Activated CD4-positive, alpha-beta T cell treated with anti-CD3 and anti-CD28 coated beads, Interleukin-2, amount 50 U/mL, for 16 hours (primary cell): ENCODE measurements at regions not wholly inside any gene's neighbourhood (a gene's known extent, or its start where the extent isn't known, plus 50 kb on each side); places are given as distances from the start of the nearest gene placed in this dataset.

Experiments
- DNase-seq: peaks from one replicate; pipeline ENCODE4 v3.0.0-alpha.2; 2020

DNA sequence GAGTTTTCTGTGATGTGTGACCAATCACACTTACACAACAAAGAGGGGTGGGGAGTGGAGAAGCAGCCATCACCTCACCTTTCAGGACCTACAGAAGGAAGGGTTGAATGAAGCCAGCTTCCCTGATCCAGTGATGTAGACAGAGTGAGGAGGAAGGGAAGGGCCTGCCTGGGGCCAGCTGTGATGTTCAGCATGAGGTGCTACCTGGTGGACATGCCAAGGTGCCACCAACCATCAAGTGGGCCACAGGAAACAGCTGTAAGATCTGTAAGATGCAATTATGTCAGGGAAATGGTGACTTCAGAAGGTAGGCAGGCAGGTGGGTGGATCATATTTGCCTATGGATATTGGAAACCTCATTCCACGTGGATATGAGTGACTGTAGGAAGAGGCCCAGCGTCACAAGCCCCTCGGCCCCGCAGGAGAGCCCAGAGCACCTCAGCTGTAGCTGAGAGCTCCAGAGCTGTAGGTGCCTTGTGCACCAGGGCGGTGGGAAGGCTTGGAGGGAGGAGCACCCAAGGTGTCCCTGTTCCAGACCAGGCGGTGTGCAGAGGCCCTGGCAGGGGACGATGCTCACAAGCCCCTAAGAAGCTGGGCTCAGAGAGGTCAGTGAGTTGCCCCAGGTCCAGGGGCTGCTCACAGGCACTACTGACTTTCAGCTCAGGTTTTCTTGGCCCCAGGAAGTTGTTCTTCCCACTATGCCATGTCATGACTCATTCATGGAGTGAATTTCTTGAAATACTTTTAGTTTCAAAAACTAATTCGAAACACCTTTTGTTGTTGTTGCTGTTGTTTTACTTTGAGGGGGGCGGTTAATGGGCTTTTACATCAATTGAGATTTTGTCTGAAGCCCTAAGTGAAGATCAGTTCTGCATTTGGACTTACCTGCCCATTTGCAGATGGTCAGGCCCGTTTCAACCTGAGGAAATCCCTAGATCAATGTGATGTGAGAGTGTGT is 94.2 kb upstream of the ALDH1A3 start:
- no peak for DNase-seq

DNA sequence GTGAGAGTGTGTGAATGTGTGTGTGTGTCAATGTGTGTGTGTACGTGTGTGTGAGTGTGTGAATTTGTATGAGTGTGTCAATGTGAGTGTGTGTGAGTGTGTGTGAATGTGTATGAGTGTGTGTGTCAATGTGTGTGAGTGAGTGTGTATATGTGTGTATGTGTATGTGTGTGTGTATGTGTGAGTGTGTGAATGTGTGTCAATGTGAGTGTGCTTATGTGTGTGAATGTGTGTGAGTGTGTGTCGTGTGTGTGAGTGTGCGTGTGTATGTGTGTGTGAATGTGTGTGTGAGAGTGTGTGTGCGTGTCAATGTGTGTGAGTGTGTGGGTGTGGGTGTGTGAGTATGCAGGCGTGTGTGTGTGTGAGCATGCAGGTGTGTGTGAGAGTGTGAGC is 93.5 kb upstream of the ALDH1A3 start:
- DNase-seq, result no peak

DNA sequence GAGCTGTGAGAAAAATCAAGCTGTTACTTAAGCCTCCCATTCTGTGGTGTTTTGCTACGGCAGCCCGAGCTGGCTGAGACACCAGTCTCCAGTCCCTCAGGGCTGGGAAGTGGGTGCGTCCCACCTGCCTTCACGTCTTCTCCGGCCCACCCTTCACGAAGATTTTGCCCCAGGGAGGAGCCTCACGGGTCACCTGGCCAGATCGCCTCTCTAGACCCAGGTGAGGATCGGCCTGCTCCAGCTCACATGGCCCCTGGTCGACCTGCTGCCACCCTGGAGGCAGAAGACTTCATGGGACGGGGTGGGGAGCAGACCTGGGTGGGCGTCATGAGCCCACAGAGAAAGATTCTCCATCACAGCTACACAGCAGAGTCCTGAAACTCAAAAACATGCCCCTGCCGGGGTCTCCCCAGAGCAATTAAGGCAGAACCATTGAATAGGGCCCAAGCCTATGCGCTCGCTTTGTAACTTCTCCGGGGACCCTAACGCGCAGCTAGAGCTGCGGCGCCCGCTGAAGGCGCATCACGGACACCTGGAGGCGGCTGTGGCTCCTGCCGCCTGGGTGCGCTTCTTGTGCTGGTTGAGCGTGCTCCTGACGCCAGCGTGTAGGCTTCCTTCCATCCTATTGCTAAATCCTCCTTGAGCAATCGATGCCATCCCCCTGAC is 92.6 kb upstream of the ALDH1A3 start:
- no peak for DNase-seq

DNA sequence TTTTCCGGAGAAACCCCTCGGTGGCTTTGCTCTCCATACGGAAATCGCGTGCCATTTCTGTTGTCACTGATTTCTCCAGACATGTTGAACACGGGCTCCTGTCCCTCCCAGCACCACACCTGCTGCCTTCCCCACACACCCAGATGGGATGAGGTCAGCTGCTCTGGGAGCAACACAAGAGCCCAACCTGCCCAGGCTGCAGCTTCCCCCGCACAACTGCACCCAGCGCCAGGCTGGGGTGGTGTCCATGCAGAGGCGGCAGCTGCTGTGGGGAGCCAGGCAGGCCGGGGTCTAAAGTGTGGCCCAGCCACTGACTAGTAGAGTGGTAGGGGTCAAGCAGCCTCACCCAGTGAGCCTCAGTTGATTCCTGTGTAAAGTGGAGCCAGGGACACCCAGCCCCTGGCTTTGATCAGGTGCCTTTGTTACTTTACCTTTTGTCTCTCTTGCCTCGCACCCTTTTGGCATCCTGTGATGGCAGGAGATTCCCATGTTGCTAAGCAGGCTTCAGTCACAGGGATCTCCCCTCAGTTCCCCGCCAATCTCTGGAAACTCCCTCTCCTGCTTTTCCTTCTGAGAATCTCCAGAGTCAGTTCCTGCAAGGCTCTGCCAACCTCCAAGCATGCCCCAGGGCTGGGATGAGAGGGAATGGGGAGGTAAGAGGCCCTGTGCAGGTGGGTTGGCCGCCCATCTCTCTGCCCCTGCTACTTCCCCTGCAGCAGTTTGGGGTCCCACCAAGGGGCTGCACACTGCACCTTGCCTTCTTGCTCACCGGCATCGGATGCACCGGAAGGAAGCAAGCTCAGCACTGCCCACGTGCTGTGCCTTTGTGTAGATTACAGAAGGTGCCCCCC is 91.8 kb upstream of the ALDH1A3 start:
- DNase-seq, result no peak

DNA sequence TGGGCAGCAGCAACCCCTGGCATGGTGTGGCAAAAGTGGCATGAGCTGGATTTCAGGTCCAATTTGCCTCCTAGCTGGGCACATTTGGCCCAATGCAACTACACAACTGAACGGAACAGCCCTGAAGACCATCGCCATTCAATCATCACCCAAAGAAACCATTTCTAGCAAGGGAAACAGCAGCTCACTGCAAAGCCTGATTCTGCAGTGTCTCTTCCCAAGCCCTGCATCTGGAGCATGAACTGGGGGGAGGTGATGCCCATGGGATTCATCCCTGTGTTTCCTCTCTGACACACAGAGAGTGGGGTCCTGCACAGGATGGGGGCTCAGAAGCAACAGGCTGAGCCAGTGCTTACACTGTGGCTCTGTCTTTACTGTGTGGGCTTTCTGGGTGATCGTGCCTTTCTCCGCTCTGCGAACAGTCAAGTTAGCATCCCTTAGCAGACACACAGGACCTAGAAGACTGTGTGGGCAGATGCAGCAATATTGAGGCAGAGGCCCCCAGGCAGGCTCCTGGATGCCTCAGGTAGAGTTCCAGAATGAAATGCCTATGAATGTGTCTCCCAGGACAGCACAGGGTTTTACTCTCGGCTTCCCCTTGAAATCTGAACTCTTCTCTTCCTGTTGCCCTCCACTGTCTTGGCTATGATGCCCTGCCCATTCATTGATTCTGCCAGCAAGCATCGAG is 91.1 kb upstream of the ALDH1A3 start:
- DNase-seq, result no peak

DNA sequence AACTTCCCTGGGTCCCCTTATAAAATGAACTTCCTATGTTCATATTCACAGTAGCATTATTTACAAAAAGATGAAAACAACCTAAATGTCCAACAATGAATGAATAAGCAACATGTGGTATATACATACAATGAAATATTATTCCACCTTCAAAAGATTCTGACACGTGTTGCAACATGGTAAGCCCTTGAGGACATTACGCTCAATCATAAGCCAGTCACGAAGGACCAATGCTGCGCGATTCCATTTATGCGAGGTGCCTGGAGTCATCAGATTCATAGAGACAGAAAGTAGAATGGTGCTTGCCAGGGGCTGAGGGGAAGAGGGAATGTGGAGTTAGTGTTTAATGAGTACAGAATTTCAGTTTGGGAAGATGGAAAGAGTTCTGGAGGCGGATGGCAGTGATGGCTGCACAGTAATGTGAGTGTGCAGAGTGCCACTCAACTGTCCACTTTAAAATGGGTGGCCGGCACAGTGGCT is 88.8 kb upstream of the ALDH1A3 start:
- no peak for DNase-seq

DNA sequence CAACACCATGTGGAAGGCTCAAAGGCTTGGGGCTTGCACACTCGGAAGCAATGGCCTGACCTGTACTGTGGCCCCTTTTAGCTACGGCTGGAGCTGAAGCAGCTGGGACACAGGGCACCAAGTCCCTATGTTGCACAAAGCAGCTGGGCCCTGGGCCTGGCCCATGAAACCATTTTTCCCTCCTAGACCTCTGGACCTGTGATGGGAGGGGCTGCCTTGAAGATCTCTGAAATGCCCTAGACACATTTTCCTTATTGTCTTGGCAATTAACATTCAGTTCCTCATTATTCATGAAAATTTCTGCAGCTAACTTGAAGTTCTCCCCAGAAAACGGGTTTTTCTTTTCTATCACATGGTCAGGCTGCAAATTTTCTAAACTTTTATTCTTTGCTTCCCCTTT is 85.6 kb upstream of the ALDH1A3 start:
- DNase-seq, result no peak

DNA sequence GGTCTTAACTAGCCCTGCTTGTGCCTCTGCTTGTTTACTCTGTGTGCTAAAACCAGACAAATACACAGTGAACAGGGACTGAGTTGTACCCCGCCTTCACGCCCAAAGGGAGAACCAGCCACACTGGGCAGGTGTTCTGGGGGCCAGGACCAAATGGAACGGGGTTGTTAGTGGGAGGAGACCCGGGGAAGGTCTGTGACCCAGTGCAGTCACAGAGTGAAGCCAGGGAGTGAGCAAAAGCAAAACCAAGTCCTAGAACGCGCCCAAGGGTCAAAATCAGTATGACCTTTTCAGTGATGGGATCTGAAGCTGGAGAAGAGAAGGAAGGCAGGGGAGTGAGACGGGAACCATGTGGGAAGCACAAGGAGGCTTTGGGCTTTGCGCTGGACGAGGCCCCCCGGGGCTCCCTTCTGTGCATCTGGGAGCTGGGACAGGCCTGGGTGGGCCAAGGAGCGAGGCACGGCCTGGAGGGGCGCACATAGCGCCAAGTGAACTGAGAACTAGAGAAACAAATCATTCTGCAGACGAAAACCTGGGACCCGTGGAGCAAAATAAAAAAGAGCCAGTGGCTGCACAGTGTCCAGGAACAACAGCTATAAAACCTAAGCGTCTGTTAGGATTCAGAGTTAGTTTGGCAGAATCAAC is 78.3 kb upstream of the ALDH1A3 start:
- no peak for DNase-seq

DNA sequence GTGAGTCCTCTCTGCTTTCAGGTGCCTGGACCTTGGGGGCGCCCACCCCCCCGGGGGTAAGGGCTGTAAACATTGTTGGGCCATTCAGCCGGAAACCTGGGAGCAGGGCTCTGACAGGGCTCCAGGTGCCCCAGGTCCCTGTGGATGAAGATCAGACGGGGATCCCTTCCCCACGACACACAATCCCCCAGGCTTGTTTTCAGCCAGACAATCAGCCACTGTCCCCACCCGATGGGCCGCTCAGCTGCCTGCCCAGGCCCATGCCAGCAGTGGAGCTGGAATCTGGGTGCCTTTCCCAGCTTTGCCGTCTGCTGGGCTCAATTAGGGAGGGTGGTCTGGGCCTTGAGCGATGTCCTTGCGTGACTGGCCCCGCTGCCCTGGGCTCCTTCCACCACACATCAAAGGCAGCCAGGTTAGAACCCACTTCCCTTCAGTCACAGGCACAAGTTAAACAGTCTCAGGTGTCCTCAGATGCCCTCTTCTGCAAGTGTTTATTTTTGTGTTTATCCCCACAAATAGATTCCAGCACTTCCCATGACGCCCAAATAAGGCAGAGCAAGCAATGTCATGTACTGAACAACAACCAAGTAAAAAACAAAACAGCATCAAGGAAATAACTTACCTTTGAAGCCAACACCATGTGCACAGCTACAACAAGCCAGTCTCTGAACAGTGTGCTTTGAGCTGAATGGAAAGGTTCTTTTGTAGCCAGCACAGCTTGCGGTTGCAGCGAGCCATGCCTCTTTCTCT is 77.0 kb upstream of the ALDH1A3 start:
- DNase-seq, result no peak

DNA sequence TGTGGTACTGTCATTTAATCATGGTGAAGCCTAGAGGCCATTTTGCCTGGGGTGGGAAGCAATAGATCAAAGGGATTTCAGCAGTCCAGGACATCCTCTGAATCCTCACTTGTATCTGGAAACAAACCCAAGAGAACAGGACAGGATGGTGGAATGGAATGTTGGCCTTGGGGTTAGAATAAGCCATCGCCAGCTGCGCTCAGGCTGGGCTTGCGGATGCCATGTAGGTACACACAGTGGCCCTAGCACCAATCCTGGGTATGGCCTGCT is 76.5 kb upstream of the ALDH1A3 start:
- DNase-seq, result no peak

DNA sequence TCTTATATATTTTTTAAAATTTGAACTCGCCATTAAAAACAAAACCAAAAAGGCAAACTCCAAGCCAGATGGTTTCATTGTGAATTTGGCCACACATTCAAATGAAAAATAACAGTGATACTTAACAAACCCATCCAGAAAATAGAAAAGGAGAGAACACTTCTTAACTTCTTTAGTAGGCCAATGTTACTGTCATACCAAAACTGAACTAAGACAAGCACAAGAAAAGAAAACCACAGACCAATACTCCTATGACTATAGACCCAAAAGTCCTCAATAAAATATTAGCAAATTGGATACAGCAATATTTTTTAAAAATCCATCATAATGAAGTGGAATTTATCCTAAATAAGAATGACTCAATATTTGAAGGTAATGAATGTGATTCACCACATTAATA is 73.5 kb upstream of the ALDH1A3 start:
- peak; percentile 5 for DNase-seq

DNA sequence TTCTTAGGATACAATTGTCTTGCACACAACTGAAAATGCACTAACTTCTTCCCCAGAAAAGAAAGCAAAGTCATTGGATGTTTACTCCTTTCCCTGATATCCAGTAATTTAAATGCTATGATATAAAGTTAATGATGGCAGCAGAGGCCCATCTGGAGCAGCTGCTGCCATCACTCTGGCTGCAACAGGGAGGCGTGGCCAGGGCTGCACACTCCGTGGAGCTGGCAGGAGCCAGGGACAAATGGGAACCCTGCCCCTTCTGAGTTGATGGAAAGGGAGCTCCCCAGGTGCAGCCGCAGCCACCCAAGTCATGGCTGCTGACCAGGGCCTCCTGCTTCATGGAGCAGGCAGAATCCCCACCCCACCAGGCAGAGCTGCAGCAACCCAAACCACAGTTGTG is 72.6 kb upstream of the ALDH1A3 start:
- no peak for DNase-seq

DNA sequence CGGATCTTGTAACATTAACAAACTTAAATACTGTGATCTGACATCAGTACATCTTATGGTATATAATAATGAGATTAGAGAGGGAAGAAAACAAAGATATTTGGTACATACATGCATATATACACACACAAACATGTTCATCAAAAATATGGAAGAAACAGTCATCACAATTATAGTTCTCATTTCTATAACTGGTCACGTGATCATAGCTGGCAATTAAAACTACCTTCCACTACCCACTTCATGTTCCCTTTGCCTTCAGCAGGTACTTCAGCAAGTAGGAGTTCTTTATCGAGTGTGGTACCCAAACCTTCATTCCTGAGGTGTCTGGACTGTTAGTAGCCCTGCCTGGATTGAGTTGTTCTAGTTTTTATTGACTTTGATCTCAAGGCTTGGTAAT is 70.9 kb upstream of the ALDH1A3 start:
- DNase-seq, result no peak

DNA sequence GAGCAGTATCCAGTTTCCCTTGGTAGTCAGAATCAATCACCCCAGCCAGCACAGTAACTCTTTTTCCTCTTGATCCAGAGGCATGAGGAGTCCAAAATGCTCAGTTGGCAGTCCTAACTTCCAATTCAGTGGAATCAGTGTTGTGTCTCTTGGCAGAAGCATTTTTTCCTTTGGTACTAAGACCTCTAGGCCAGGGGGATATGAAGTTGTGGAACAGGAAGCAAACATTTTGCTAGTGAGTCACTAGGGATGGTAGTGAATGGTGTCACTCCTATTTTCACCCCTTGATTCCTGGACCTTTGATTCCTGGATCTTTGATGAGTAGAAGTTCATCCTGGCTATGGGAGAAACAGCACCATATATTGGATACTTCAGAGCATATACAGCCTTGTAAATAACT is 70.5 kb upstream of the ALDH1A3 start:
- no peak for DNase-seq

DNA sequence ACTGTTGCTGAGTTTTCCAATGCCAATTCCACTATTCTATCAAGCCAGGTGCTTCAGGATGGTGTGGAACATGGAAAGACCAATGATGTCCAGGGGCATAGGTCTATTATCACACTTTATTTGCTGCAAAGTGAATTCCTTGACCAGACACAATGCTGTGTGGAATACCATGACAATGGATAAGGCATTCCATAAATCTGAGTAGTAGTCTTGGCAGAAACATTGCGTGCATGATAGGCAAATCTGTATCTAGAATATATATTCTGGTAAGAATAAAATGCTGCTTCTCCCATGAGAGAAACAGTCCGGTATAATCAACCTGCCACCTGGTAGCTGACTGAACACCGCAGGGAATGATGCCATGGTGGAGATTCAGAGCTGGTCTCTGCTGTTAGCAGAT is 70.0 kb upstream of the ALDH1A3 start:
- no peak for DNase-seq

DNA sequence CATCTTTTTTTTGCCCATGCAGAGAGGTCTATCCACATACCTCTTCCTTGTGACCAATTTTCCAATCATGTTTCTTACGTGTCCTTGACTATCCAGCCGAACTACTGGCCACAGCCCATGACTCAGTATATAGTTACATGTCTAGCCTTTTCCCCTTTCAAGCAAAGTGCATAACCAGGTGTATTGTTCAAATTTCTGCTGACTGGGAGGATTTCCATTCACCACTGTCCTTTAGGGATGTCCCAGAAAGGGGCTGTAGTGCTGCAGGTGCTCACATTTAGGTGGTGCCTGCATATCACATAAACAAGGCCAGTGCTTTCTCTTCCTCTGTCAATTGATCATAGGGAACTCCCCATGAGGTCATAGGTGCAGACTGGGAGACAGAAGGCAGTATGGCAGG is 69.4 kb upstream of the ALDH1A3 start:
- DNase-seq, result no peak

DNA sequence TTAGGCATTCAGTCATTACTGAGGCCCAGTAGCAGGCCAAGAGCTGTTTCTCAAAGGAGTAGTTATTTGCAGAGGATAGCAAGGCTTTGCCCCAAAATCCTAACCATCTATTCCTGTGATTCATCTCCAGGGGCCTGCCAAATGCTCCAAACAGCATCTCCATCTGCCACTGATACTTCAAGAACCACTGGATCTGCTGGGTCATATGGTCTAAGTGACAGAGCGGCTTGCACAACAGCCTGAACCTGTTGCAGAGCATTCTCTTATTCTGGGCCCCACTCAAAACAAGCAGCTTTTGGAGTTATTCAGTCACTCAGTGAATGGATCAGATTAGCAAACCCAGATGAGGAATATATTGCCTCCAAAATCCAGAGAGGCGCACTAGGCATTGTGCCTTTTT is 68.8 kb upstream of the ALDH1A3 start:
- DNase-seq, result no peak

DNA sequence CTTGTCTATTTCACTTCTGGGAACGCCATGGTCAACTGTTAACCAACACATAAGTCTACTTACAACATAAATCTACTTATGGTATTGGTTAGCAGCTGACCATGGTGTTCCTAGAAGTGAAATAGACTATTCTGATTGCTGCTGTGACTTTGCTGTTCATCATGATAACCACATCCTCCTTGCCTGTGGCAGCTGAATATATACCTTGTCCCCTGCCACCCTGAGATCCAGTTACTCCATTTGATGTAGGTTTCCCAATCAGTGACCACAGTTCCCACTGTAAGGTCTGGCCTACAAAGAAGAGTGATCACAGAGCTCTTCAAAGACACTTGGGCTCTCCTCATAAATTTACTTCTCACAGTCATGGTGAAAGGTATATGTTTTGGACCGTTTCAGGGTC is 66.8 kb upstream of the ALDH1A3 start:
- DNase-seq, result no peak

DNA sequence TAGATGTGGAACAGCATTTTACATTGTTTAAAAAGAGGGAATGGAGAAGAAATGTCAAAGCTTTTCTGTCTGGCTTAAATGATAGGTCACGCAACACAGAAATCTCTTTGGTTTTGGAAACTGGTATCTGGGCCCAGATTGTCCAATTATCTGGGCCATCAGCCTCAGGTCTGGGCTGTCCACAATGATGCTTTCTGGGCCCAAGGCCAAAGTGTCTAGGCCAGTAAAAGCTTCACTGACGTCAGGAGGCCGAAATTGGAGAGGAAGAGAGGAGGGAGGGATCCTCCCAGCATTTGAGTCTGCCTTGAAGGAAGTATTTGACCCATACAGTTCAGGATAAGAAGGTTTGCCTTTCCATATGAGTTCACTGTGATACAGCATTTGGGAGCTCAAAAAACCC is 60.7 kb upstream of the ALDH1A3 start:
- no peak for DNase-seq

DNA sequence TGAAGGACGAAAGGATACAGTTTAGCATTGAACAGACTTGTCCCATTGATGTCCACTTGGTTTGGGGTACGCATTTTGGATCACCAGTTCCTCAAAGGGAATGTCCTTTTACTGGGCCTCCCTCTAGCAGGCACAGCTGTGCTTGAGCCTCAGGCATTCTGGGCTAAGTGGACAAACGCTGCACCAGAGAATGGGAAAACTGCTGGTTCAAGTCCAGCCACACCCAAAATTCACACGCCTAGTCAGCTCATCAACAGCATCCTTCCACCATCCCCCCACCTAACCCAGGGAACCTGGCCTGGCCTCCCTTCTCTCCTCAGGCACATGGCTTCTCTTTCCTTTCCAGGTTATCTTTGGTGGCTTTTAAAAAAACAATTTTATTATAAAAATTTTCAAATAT is 59.1 kb upstream of the ALDH1A3 start:
- no peak for DNase-seq

DNA sequence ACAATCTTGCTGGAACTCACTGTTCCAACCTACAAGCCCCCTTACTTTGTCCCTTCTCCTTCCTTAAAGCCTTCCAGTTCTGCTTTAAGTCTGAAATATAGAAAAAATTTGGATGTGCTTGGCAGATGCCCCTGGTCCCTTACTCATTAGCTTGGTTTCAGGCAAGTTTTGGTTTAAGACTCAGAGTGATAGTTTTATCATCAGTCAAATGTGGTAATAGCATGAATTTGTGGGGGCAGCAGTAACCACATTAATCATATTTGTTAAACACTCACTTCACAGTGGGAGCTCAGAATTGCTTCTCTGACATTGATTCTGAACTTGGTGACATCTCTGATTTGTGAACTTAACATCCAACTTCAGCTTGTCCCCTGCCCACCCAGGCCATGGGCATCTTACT is 58.3 kb upstream of the ALDH1A3 start:
- DNase-seq, result peak; percentile 20

DNA sequence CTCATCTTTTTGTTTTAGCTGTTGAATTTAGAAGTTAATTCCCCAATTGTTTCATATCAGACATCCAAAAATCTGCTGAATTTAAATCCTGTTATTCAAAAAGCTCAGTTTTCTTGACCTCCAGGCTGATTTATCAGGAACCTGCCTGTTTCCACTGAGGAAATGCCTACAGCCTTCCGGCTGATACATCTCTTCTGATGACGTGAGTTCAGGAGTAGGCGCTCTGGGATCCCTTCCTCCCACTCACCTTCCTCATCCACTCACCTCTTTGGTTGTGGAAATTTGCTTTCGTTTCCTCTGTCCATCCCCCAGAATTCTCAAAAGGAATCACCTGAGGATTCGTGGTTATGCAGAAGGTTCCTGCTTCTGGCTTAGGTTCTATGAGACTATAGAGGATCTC is 55.4 kb upstream of the ALDH1A3 start:
- no peak for DNase-seq
